ENCODE measurements at regions not wholly inside any gene's neighbourhood (a gene's known extent, or its start where the extent isn't known, plus 50 kb on each side); places are given as distances from the start of the nearest gene placed in this dataset.

- H3K27ac ChIP-seq (ENCODE audit: low read depth, low read length), result no peak overlapping the region
- H3K4me1 ChIP-seq (ENCODE audit: control insufficient read depth, insufficient read depth, low read length), result no peaks in the 10 kb centered on the region
- no peak overlapping the region for H3K9ac ChIP-seq (ENCODE audit: low read depth, low read length)
- no peaks in the 10 kb centered on the region for H3K9me3 ChIP-seq (ENCODE audit: control insufficient read depth, insufficient read depth, low read length)
- no peaks in the 10 kb centered on the region for H3K36me3 ChIP-seq (ENCODE audit: control insufficient read depth, insufficient read depth, low read length)
- H3K4me3 ChIP-seq (ENCODE audit: low read depth, low read length), result no peak overlapping the region
- no peaks in the 10 kb centered on the region for H3K27me3 ChIP-seq (ENCODE audit: control insufficient read depth, insufficient read depth, low read length)
These were observed 317.0 kb upstream of the DCBLD2 start for GRCh38 chr3:99218468-99218867.

- H3K27ac ChIP-seq (ENCODE audit: low read depth, low read length), result no peak overlapping the region
- peaks cover 5% of the 10 kb centered on the region; the same call in 1 of the 2 replicates for H3K4me1 ChIP-seq (ENCODE audit: control insufficient read depth, insufficient read depth, low read length)
- H3K9ac ChIP-seq (ENCODE audit: low read depth, low read length), result no peak overlapping the region
- no peak overlapping the region for H3K4me3 ChIP-seq (ENCODE audit: low read depth, low read length)
- H3K27me3 ChIP-seq (ENCODE audit: control insufficient read depth, insufficient read depth, low read length), result no peaks in the 10 kb centered on the region
- no peaks in the 10 kb centered on the region; the same call in 1 of the 2 replicates for H3K9me3 ChIP-seq (ENCODE audit: control insufficient read depth, insufficient read depth, low read length)
- H3K36me3 ChIP-seq (ENCODE audit: control insufficient read depth, insufficient read depth, low read length), result no peaks in the 10 kb centered on the region
These were observed 311.5 kb upstream of the DCBLD2 start for GRCh38 chr3:99212969-99213368.

GRCh38 chr3:99211309-99211708 is 309.8 kb upstream of the DCBLD2 start:
- Histone ChIP-seq H3K9ac (ENCODE audit: low read depth, low read length) (no peak overlapping the region), H3K27me3 (ENCODE audit: control insufficient read depth, insufficient read depth, low read length) (no peaks in the 10 kb centered on the region), H3K36me3 (ENCODE audit: control insufficient read depth, insufficient read depth, low read length) (no peaks in the 10 kb centered on the region), H3K4me3 (ENCODE audit: low read depth, low read length) (no peak overlapping the region), H3K4me1 (ENCODE audit: control insufficient read depth, insufficient read depth, low read length) (peaks cover 5% of the 10 kb centered on the region; the same call in 1 of the 2 replicates), H3K27ac (ENCODE audit: low read depth, low read length) (no peak overlapping the region), H3K9me3 (ENCODE audit: control insufficient read depth, insufficient read depth, low read length) (no peaks in the 10 kb centered on the region; the same call in 1 of the 2 replicates)

GRCh38 chr3:99199021-99199420 is 297.5 kb upstream of the DCBLD2 start:
- H3K36me3 ChIP-seq (ENCODE audit: control insufficient read depth, insufficient read depth, low read length), result no peaks in the 10 kb centered on the region

GRCh38 chr3:99191186-99191585 is 289.7 kb upstream of the DCBLD2 start:
- Histone ChIP-seq H3K4me3 (ENCODE audit: low read depth, low read length) (no peak overlapping the region), H3K27me3 (ENCODE audit: control insufficient read depth, insufficient read depth, low read length) (no peaks in the 10 kb centered on the region), H3K4me1 (ENCODE audit: control insufficient read depth, insufficient read depth, low read length) (no peaks in the 10 kb centered on the region), H3K36me3 (ENCODE audit: control insufficient read depth, insufficient read depth, low read length) (no peaks in the 10 kb centered on the region), H3K9ac (ENCODE audit: low read depth, low read length) (no peak overlapping the region), H3K27ac (ENCODE audit: low read depth, low read length) (no peak overlapping the region), H3K9me3 (ENCODE audit: control insufficient read depth, insufficient read depth, low read length) (no peaks in the 10 kb centered on the region)

More at GRCh38 chr3:99199021-99199420, 297.5 kb upstream of the DCBLD2 start:
- H3K4me1 ChIP-seq (ENCODE audit: control insufficient read depth, insufficient read depth, low read length), result no peaks in the 10 kb centered on the region
- no peaks in the 10 kb centered on the region for H3K9me3 ChIP-seq (ENCODE audit: control insufficient read depth, insufficient read depth, low read length)
- no peak overlapping the region for H3K27ac ChIP-seq (ENCODE audit: low read depth, low read length)
- no peaks in the 10 kb centered on the region for H3K27me3 ChIP-seq (ENCODE audit: control insufficient read depth, insufficient read depth, low read length)
- H3K9ac ChIP-seq (ENCODE audit: low read depth, low read length), result no peak overlapping the region
- no peak overlapping the region for H3K4me3 ChIP-seq (ENCODE audit: low read depth, low read length)

GRCh38 chr3:99188936-99189335 is 287.4 kb upstream of the DCBLD2 start:
- no peaks in the 10 kb centered on the region for H3K36me3 ChIP-seq (ENCODE audit: control insufficient read depth, insufficient read depth, low read length)
- H3K27ac ChIP-seq (ENCODE audit: low read depth, low read length), result no peak overlapping the region
- no peak overlapping the region for H3K9ac ChIP-seq (ENCODE audit: low read depth, low read length)
- no peaks in the 10 kb centered on the region for H3K9me3 ChIP-seq (ENCODE audit: control insufficient read depth, insufficient read depth, low read length)
- no peaks in the 10 kb centered on the region for H3K27me3 ChIP-seq (ENCODE audit: control insufficient read depth, insufficient read depth, low read length)
- H3K4me1 ChIP-seq (ENCODE audit: control insufficient read depth, insufficient read depth, low read length), result no peaks in the 10 kb centered on the region
- no peak overlapping the region for H3K4me3 ChIP-seq (ENCODE audit: low read depth, low read length)

GRCh38 chr3:99186016-99186415 is 284.5 kb upstream of the DCBLD2 start:
- no peak overlapping the region for H3K4me3 ChIP-seq (ENCODE audit: low read depth, low read length)
- H3K9me3 ChIP-seq (ENCODE audit: control insufficient read depth, insufficient read depth, low read length), result no peaks in the 10 kb centered on the region
- H3K4me1 ChIP-seq (ENCODE audit: control insufficient read depth, insufficient read depth, low read length), result no peaks in the 10 kb centered on the region
- H3K36me3 ChIP-seq (ENCODE audit: control insufficient read depth, insufficient read depth, low read length), result no peaks in the 10 kb centered on the region
- no peaks in the 10 kb centered on the region for H3K27me3 ChIP-seq (ENCODE audit: control insufficient read depth, insufficient read depth, low read length)
- H3K9ac ChIP-seq (ENCODE audit: low read depth, low read length), result no peak overlapping the region
- no peak overlapping the region for H3K27ac ChIP-seq (ENCODE audit: low read depth, low read length)

GRCh38 chr3:99176169-99176964 is 274.9 kb upstream of the DCBLD2 start:
- Histone ChIP-seq H3K4me1 (ENCODE audit: control insufficient read depth, insufficient read depth, low read length) (no peaks in the 10 kb centered on the region), H3K36me3 (ENCODE audit: control insufficient read depth, insufficient read depth, low read length) (no peaks in the 10 kb centered on the region), H3K4me3 (ENCODE audit: low read depth, low read length) (no peak overlapping the region), H3K9ac (ENCODE audit: low read depth, low read length) (no peak overlapping the region), H3K9me3 (ENCODE audit: control insufficient read depth, insufficient read depth, low read length) (no peaks in the 10 kb centered on the region), H3K27me3 (ENCODE audit: control insufficient read depth, insufficient read depth, low read length) (no peaks in the 10 kb centered on the region), H3K27ac (ENCODE audit: low read depth, low read length) (no peak overlapping the region)

GRCh38 chr3:99175276-99175812 is 273.8 kb upstream of the DCBLD2 start:
- Histone ChIP-seq H3K27me3 (ENCODE audit: control insufficient read depth, insufficient read depth, low read length) (no peaks in the 10 kb centered on the region), H3K9me3 (ENCODE audit: control insufficient read depth, insufficient read depth, low read length) (no peaks in the 10 kb centered on the region), H3K36me3 (ENCODE audit: control insufficient read depth, insufficient read depth, low read length) (no peaks in the 10 kb centered on the region), H3K4me3 (ENCODE audit: low read depth, low read length) (no peak overlapping the region), H3K27ac (ENCODE audit: low read depth, low read length) (no peak overlapping the region), H3K9ac (ENCODE audit: low read depth, low read length) (no peak overlapping the region), H3K4me1 (ENCODE audit: control insufficient read depth, insufficient read depth, low read length) (no peaks in the 10 kb centered on the region)

GRCh38 chr3:99172736-99173657 is 271.5 kb upstream of the DCBLD2 start:
- Histone ChIP-seq H3K4me1 (ENCODE audit: control insufficient read depth, insufficient read depth, low read length) (no peaks in the 10 kb centered on the region), H3K27ac (ENCODE audit: low read depth, low read length) (no peak overlapping the region), H3K27me3 (ENCODE audit: control insufficient read depth, insufficient read depth, low read length) (no peaks in the 10 kb centered on the region), H3K9me3 (ENCODE audit: control insufficient read depth, insufficient read depth, low read length) (no peaks in the 10 kb centered on the region), H3K9ac (ENCODE audit: low read depth, low read length) (no peak overlapping the region), H3K36me3 (ENCODE audit: control insufficient read depth, insufficient read depth, low read length) (no peaks in the 10 kb centered on the region), H3K4me3 (ENCODE audit: low read depth, low read length) (no peak overlapping the region)

GRCh38 chr3:99171800-99172199 is 270.3 kb upstream of the DCBLD2 start:
- H3K27ac ChIP-seq (ENCODE audit: low read depth, low read length), result no peak overlapping the region
- H3K36me3 ChIP-seq (ENCODE audit: control insufficient read depth, insufficient read depth, low read length), result no peaks in the 10 kb centered on the region
- H3K27me3 ChIP-seq (ENCODE audit: control insufficient read depth, insufficient read depth, low read length), result no peaks in the 10 kb centered on the region
- no peaks in the 10 kb centered on the region for H3K9me3 ChIP-seq (ENCODE audit: control insufficient read depth, insufficient read depth, low read length)
- no peak overlapping the region for H3K4me3 ChIP-seq (ENCODE audit: low read depth, low read length)
- H3K9ac ChIP-seq (ENCODE audit: low read depth, low read length), result no peak overlapping the region
- H3K4me1 ChIP-seq (ENCODE audit: control insufficient read depth, insufficient read depth, low read length), result no peaks in the 10 kb centered on the region

Measured in HUES48 (cell line).